ENCODE measurements at regions not wholly inside any gene's neighbourhood (a gene's known extent, or its start where the extent isn't known, plus 50 kb on each side); places are given as distances from the start of the nearest gene placed in this dataset.
"Not testable (repeated sequence)": the region's sequence is repeated elsewhere in the genome, so short reads cannot be mapped to it uniquely, and the experiment has no call there.

DNA sequence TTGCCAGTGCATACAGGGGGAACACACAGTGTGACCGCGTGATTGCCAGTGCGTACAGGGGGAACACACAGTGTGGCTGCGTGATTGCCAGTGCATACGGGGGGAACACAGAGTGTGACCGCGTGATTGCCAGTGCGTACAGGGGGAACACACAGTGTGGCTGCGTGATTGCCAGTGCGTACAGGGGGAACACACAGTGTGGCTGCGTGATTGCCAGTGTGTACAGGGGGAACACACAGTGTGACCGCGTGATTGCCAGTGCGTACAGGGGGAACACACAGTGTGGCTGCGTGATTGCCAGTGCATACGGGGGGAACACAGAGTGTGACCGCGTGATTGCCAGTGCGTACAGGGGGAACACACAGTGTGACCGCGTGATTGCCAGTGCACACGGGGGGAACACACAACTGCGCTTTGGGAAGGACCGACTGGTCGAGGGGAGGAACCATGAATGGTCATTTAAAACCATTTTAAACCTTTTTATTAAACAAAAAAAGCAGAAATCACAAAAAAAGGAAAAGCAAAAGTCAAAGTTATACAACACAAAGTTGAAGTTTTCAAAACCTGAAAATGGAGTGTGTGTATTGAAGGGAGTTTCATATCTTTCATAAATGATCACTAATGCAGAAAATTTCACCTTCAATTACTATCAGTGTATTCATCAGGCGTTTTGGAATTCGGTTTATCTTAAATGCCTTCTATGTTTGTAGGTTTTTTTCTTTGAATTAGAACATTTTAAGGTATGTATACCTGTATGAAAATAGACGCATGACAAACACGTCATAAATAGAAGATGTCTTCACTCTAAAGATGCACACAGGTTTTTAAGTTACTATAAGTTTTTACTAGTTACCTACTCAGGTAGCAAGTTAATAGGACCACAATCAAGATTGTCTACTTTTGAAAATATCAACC, 141.0 kb downstream of the RTP5 start:
- not testable (repeated sequence) for H3K79me2 ChIP-seq; H3K4me3 ChIP-seq (ENCODE audit: low read depth, low read length); H3K9me3 ChIP-seq (ENCODE audit: control insufficient read depth, low read length); H3K27me3 ChIP-seq (ENCODE audit: control insufficient read depth, insufficient read depth, low read length); H3K36me3 ChIP-seq (ENCODE audit: control insufficient read depth, insufficient read depth, low read length); H3K4me1 ChIP-seq; H2AFZ ChIP-seq; H3K27ac ChIP-seq; H3K9ac ChIP-seq; H3K4me2 ChIP-seq (ENCODE audit: low read length)

DNA sequence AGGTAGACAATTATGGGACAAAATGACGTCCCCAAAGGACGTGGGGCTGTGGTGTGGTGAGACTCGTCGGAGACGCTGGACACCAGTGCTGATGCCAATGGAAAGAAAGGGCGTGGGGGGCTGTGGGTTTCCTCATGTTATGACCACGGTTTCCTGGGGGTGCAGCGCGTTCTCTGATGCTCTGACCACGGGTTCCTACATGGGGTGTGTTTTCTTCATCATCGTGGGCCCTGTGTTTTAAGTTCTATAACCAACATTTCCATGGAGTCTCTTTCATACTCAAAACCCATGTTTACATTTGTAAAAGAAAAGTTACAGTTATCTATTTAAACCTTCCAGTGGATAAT, 141.6 kb downstream of the RTP5 start:
- Histone ChIP-seq H3K4me2 (ENCODE audit: low read length) (no peak overlapping the region), H3K27me3 (ENCODE audit: control insufficient read depth, insufficient read depth, low read length) (no peaks in the 10 kb centered on the region), H3K79me2 (no peaks in the 10 kb centered on the region), H3K36me3 (ENCODE audit: control insufficient read depth, insufficient read depth, low read length) (no peaks in the 10 kb centered on the region), H3K9me3 (ENCODE audit: control insufficient read depth, low read length) (no peaks in the 10 kb centered on the region), H2AFZ (no peak overlapping the region), H3K4me1 (no peaks in the 10 kb centered on the region), H3K9ac (no peak overlapping the region), H3K4me3 (ENCODE audit: low read depth, low read length) (no peak overlapping the region), H3K27ac (no peak overlapping the region)
- TF ChIP-seq, protein P1, sequence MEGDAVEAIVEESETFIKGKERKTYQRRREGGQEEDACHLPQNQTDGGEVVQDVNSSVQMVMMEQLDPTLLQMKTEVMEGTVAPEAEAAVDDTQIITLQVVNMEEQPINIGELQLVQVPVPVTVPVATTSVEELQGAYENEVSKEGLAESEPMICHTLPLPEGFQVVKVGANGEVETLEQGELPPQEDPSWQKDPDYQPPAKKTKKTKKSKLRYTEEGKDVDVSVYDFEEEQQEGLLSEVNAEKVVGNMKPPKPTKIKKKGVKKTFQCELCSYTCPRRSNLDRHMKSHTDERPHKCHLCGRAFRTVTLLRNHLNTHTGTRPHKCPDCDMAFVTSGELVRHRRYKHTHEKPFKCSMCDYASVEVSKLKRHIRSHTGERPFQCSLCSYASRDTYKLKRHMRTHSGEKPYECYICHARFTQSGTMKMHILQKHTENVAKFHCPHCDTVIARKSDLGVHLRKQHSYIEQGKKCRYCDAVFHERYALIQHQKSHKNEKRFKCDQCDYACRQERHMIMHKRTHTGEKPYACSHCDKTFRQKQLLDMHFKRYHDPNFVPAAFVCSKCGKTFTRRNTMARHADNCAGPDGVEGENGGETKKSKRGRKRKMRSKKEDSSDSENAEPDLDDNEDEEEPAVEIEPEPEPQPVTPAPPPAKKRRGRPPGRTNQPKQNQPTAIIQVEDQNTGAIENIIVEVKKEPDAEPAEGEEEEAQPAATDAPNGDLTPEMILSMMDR (IDR thresholded peaks at IDR 0.05): no peak

GRCh38 chr2:242011516-242011915, 142.0 kb downstream of the RTP5 start:
- TF ChIP-seq, protein P1 (IDR thresholded peaks at IDR 0.05): no peak
- H3K27ac ChIP-seq: no peak overlapping the region
- H3K36me3 ChIP-seq (ENCODE audit: control insufficient read depth, insufficient read depth, low read length): no peaks in the 10 kb centered on the region
- H3K9me3 ChIP-seq (ENCODE audit: control insufficient read depth, low read length): no peaks in the 10 kb centered on the region
- H2AFZ ChIP-seq: no peak overlapping the region
- no peaks in the 10 kb centered on the region for H3K4me1 ChIP-seq
- H3K27me3 ChIP-seq (ENCODE audit: control insufficient read depth, insufficient read depth, low read length): no peaks in the 10 kb centered on the region
- H3K79me2 ChIP-seq: no peaks in the 10 kb centered on the region
- H3K4me2 ChIP-seq (ENCODE audit: low read length): no peak overlapping the region
- H3K4me3 ChIP-seq (ENCODE audit: low read depth, low read length): no peak overlapping the region
- no peak overlapping the region for H3K9ac ChIP-seq

DNA sequence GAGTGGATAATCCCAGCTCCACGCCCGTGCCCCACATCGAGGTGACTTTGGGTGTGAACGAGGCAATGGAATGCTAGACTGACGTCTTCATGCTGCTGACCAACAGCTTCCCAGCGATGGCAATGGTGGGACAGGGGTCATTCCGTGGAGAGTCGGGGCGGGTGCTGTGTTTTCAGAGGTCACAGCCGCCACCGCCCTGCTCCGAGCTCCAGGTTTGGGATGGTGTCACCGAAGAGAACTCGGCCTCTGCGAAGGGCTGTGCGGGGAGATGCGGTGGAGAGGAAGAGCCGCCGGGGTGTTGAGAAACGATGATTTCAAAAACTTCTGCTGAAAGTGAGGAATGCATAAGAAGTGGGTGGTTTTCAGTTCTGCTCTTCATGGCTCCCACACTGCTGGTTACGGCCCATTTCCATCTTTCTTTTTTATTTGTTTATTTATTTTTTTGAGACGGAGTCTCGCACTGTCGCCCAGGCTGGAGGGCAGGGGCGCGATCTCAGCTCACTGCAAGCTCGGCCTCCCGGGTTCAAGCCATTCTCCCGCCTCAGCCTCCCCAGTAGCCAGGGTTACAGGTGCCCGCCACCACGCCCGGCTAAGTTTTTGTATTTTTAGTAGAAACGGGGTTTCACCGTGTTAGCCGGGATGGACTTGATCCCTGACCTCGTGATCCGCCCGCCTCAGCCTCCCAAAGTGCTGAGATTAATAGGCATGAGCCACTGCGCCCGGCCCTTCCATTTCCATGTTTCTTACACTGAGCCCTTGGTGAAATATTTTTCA, 142.6 kb downstream of the RTP5 start:
- no peak overlapping the region for H2AFZ ChIP-seq

More for the DNA sequence above, 142.6 kb downstream of the RTP5 start:
- H3K9ac ChIP-seq: no peak overlapping the region
- H3K4me2 ChIP-seq (ENCODE audit: low read length): no peak overlapping the region
- H3K79me2 ChIP-seq: no peaks in the 10 kb centered on the region
- H3K4me3 ChIP-seq (ENCODE audit: low read depth, low read length): no peak overlapping the region
- no peaks in the 10 kb centered on the region for H3K9me3 ChIP-seq (ENCODE audit: control insufficient read depth, low read length)
- H3K27me3 ChIP-seq (ENCODE audit: control insufficient read depth, insufficient read depth, low read length): no peaks in the 10 kb centered on the region
- H3K27ac ChIP-seq: no peak overlapping the region
- H3K36me3 ChIP-seq (ENCODE audit: control insufficient read depth, insufficient read depth, low read length): no peaks in the 10 kb centered on the region
- TF ChIP-seq, protein P1 (IDR thresholded peaks at IDR 0.05): no peak
- H3K4me1 ChIP-seq: no peaks in the 10 kb centered on the region
